ENCODE measurements at regions not wholly inside any gene's neighbourhood (a gene's known extent, or its start where the extent isn't known, plus 50 kb on each side); places are given as distances from the start of the nearest gene placed in this dataset.

DNA sequence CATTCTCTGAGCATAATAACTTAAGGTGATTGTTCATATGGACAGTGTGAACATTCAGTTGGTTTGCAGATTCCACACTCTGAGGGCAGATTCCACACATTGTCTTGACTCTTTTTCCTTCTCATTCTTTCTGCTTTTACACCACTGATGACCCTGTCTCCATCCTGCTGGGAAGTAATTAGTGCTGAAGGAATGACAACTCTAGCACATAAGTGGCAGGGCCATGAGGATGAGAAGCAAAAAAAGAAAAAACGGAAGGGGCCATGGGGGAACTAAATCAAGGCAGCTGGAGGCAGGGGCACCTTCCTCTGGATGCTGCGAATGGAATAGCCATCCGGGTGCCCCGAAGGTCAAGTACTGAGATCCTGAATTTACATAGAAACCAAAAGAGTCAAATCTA lies 944.0 kb downstream of the KCNJ2 start:
- no peaks in the 10 kb centered on the region for H3K27me3 ChIP-seq (replicated peaks in 1 of 4; ENCODE audit: control insufficient read depth in 3 of 4, extremely low read depth in 1 of 4, insufficient read depth in 3 of 4, low read length in 3 of 4)
- H3K27ac ChIP-seq (ENCODE audit: low read depth, low read length): no peak overlapping the region
- TF ChIP-seq SP4 (IDR thresholded peaks at IDR 0.05; ENCODE audit: low read length): no peak
- TF ChIP-seq CHD1 (IDR thresholded peaks at IDR 0.05; ENCODE audit: low read depth, low read length): no peak
- TF ChIP-seq NRF1 (IDR thresholded peaks at IDR 0.05; ENCODE audit: low read depth, low read length): no peak
- TF ChIP-seq GABPA (IDR thresholded peaks at IDR 0.05; ENCODE audit: borderline replicate concordance, insufficient read depth, low read length): no peak
- TF ChIP-seq SP2 (IDR thresholded peaks at IDR 0.05; ENCODE audit: low read length): no peak
- TF ChIP-seq TCF12 (IDR thresholded peaks at IDR 0.05; ENCODE audit: low read depth, low read length): no peak
- TF ChIP-seq CBX8 (IDR thresholded peaks at IDR 0.05; ENCODE audit: borderline replicate concordance, low read depth, low read length): no peak
- TF ChIP-seq KDM1A (IDR thresholded peaks at IDR 0.05; ENCODE audit: borderline replicate concordance, low read length): no peak
- TF ChIP-seq RFX5 (IDR thresholded peaks at IDR 0.05; ENCODE audit: borderline replicate concordance, low read depth, low read length): no peak
- no peak for TF ChIP-seq BACH1 (IDR thresholded peaks at IDR 0.05; ENCODE audit: low read length)
- TF ChIP-seq, protein P1, sequence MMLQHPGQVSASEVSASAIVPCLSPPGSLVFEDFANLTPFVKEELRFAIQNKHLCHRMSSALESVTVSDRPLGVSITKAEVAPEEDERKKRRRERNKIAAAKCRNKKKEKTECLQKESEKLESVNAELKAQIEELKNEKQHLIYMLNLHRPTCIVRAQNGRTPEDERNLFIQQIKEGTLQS (IDR thresholded peaks at IDR 0.05; ENCODE audit: insufficient read depth, low read depth, low read length): no peak
- no peak for TF ChIP-seq HDAC2 (IDR thresholded peaks at IDR 0.05; ENCODE audit: borderline replicate concordance in 1 of 2, low read depth in 2 of 2, low read length in 2 of 2)
- no peak for TF ChIP-seq RAD21 (IDR thresholded peaks at IDR 0.05 in 1 of 2, conservative IDR thresholded peaks at IDR 0.05 in 1 of 2; ENCODE audit: low read depth in 2 of 2, low read length in 2 of 2)
- TF ChIP-seq CTBP2 (IDR thresholded peaks at IDR 0.05; ENCODE audit: borderline replicate concordance, insufficient read depth, insufficient read length, low read length): no peak
- 93% methylated on average over 4 of the region's 4 CpGs; no CpG with 5 or more reads in 1 of the 2 experiments for WGBS, 2 experiments (ENCODE audit: extremely low coverage in 1 of 2, insufficient coverage in 1 of 2, insufficient read length in 1 of 2, insufficient replicate concordance in 2 of 2, low coverage in 1 of 2, low lambda C conversion rate in 2 of 2, missing lambda C conversion rate in 1 of 2)
- H3K4ac ChIP-seq (replicated peaks; ENCODE audit: insufficient read length, low read depth, low read length): no peak overlapping the region
- no peak overlapping the region for H2BK120ac ChIP-seq (replicated peaks; ENCODE audit: low read depth, low read length)
- H2BK12ac ChIP-seq (ENCODE audit: low read depth, low read length): no peak overlapping the region
- H2AFZ ChIP-seq (ENCODE audit: low read length): no peak overlapping the region
- no peak overlapping the region for H4K5ac ChIP-seq (ENCODE audit: insufficient read length, low read depth, low read length)
- no peak overlapping the region for H2BK20ac ChIP-seq (ENCODE audit: low read length)
- ChIA-PET CTCF (ENCODE audit: partially characterized antibody) (interaction anchor here (0.5 kb wide), 1 partner anchor 287 kb away, joined by 3 read pairs; no protein-coding TSS in a partner anchor), POLR2A (ENCODE audit: partially characterized antibody) (no interaction called here)
- H3K18ac ChIP-seq (ENCODE audit: extremely low read depth, low read length): no peak overlapping the region
- no peak overlapping the region for H3K23ac ChIP-seq (ENCODE audit: insufficient read length)
- H3K9me3 ChIP-seq (ENCODE audit: insufficient read depth in 2 of 2, low read depth in 1 of 2, low read length in 1 of 2): no peaks in the 10 kb centered on the region
- H2BK5ac ChIP-seq (ENCODE audit: low read depth, low read length): no peak overlapping the region
- no peaks in the 10 kb centered on the region for H3K79me1 ChIP-seq (ENCODE audit: low read depth, low read length)
- H2AK5ac ChIP-seq (ENCODE audit: low read depth, low read length): no peak overlapping the region
- no peak overlapping the region for H3K9ac ChIP-seq (replicated peaks in 1 of 4; ENCODE audit: extremely low read depth in 1 of 4, low read depth in 3 of 4, low read length in 3 of 4)
- no peaks in the 10 kb centered on the region for H4K20me1 ChIP-seq (replicated peaks in 1 of 2; ENCODE audit: control insufficient read depth in 1 of 2, insufficient read depth in 2 of 2, low read length in 2 of 2)
- no peak overlapping the region for H2BK15ac ChIP-seq (ENCODE audit: low read length)
- H3K4me1 ChIP-seq (replicated peaks in 1 of 4; ENCODE audit: control insufficient read depth in 3 of 4, insufficient read depth in 4 of 4, low read length in 3 of 4): no peaks in the 10 kb centered on the region
- H4K8ac ChIP-seq (ENCODE audit: extremely low read depth, insufficient read depth, low read length): no peak overlapping the region
- no peak overlapping the region for H3K4me2 ChIP-seq (ENCODE audit: insufficient read depth in 1 of 2, low read depth in 2 of 2, low read length in 2 of 2)
- FAIRE-seq (no peak), DNase-seq (ENCODE audit: low read depth in 1 of 2, low spot score in 2 of 2) (no peak)
- no peak overlapping the region for H3K14ac ChIP-seq (ENCODE audit: insufficient read length)
- H4K91ac ChIP-seq (replicated peaks; ENCODE audit: insufficient read length, low read length): no peak overlapping the region
- H3K56ac ChIP-seq (replicated peaks; ENCODE audit: insufficient read length, low read depth, low read length): no peak overlapping the region
- no peak overlapping the region for H3K4me3 ChIP-seq (ENCODE audit: extremely low read depth in 1 of 4, insufficient read depth in 2 of 4, low read depth in 3 of 4, low read length in 4 of 4)
- no peaks in the 10 kb centered on the region for H3K79me2 ChIP-seq (ENCODE audit: control insufficient read depth in 1 of 2, insufficient read depth in 2 of 2, low read length in 2 of 2)
- H3K23me2 ChIP-seq (ENCODE audit: low read depth, low read length): no peaks in the 10 kb centered on the region
- no peaks in the 10 kb centered on the region for H3K36me3 ChIP-seq (ENCODE audit: control insufficient read depth in 2 of 4, insufficient read depth in 4 of 4, low read length in 3 of 4)
